ENCODE measurements at regions not wholly inside any gene's neighbourhood (a gene's known extent, or its start where the extent isn't known, plus 50 kb on each side); places are given as distances from the start of the nearest gene placed in this dataset.

DNA sequence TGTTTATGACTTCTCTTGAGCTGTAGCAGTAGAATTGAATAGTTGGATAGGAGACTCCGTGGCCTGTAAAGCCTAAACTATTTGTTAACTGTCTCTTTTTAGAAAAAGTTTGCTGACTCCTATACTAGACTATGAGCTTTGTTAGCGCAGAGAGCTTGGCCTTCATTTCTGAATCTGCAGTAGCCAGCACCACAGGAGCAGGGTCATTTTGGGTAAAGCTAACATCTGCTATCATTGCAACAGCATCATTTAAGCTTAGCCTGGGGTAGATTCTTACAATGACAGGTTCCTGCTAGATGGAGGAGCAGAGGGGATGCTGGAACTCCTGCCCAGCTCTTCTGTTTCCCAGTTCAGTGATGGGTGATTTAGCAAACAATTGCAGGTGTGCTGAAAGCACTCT is 133.7 kb upstream of the ASTN2 start:
- WGBS, 5 donors = 88 to 93% (median 92%) methylated on average over 2 of the region's 2 CpGs
- no peaks in the 10 kb centered on the region for H3K36me3 ChIP-seq
- intact Hi-C loops (cut with DNase I; ENCODE audit: low total_unique reads) = no loop called here
- no peaks in the 10 kb centered on the region for H3K9me3 ChIP-seq
- TF ChIP-seq POLR2A (IDR thresholded peaks at IDR 0.05) (no peak), EP300 (IDR thresholded peaks at IDR 0.05) (no peak), POLR2AphosphoS5 (IDR thresholded peaks at IDR 0.05) (no peak)
- TF ChIP-seq, protein P1, sequence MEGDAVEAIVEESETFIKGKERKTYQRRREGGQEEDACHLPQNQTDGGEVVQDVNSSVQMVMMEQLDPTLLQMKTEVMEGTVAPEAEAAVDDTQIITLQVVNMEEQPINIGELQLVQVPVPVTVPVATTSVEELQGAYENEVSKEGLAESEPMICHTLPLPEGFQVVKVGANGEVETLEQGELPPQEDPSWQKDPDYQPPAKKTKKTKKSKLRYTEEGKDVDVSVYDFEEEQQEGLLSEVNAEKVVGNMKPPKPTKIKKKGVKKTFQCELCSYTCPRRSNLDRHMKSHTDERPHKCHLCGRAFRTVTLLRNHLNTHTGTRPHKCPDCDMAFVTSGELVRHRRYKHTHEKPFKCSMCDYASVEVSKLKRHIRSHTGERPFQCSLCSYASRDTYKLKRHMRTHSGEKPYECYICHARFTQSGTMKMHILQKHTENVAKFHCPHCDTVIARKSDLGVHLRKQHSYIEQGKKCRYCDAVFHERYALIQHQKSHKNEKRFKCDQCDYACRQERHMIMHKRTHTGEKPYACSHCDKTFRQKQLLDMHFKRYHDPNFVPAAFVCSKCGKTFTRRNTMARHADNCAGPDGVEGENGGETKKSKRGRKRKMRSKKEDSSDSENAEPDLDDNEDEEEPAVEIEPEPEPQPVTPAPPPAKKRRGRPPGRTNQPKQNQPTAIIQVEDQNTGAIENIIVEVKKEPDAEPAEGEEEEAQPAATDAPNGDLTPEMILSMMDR (IDR thresholded peaks at IDR 0.05) = no peak
- no peak for DNase-seq
- peak overlapping the region in 1 of 5 donors; percentile 79 for H3K27ac ChIP-seq
- H3K27me3 ChIP-seq = no peaks in the 10 kb centered on the region
- H3K4me1 ChIP-seq = peaks cover 0 to 7% (median 1%) of the 10 kb centered on the region in 4 donors
- H3K4me3 ChIP-seq = no peak overlapping the region

DNA sequence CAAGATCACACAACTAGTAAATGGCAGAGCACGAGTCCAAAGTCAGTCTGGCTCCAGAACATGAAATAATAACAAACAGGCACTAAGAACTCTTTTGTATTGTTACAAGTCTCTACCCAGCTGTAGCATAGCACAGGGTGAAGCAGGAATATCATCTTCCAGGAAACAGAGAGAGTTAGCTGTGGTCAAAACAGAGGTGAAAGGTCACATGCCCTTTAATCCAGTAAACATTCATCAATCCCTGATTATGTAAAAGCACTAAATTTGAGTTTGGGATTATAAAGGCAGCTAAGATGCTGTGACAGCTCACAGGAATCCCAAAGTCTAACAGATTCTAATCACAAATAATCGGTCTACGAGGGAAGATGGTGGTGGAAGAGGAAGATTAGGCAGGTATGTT is 133.0 kb upstream of the ASTN2 start:
- Histone ChIP-seq H3K36me3 (no peaks in the 10 kb centered on the region), H3K27me3 (no peaks in the 10 kb centered on the region), H3K9me3 (no peaks in the 10 kb centered on the region), H3K4me1 (peaks cover 0 to 7% (median 1%) of the 10 kb centered on the region in 4 donors), H3K27ac (peak overlapping the region in 3 of 5 donors; percentile 50 to 82 (median 79)), H3K4me3 (no peak overlapping the region)
- DNase-seq = no peak
- intact Hi-C loops (cut with DNase I; ENCODE audit: low total_unique reads) = no loop called here
- 62 to 69% (median 66%) methylated on average over 3 of the region's 3 CpGs for WGBS, 5 donors
- TF ChIP-seq POLR2AphosphoS5 (IDR thresholded peaks at IDR 0.05) (no peak), POLR2A (IDR thresholded peaks at IDR 0.05) (no peak), EP300 (IDR thresholded peaks at IDR 0.05) (no peak)
- TF ChIP-seq, protein P1 (IDR thresholded peaks at IDR 0.05) = no peak

DNA sequence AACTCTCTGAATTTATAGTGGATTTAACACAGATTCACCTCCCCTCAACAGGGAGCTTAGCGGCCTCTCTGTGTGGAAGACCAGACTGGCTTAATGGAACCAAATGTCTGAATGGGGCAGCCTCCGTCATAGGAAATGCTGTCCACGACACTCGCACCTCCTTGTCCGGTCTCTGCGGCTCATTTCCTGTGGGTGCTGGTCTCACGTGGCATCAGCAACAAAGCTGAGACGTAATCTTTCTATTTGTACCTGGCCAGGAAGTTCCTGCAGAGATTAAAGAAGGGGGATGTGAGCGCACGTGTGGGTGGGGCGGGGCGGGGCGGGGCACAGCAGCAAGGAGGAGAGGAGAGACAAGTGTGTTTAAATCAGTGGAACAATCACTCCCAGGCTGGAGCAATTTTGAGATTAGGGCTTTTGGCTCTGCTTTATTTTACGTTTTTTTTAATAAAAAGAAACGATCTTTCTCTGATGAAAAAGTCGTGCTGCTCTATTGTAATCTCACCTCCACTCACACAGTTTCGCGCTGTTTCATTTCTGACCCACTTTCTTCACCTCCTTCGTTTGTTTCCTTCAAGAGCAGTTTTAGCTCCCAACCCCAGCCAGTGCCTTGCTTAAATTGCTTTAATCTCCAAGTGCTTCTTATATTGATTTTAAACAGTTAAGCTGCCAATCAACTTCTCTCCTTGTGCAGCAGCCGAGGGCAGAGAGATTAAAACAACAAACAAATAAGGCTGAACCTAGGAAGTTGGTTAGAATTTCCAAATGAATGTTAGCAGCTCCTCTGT is 132.2 kb upstream of the ASTN2 start:
- peak overlapping the region; percentile 50 to 82 (median 74) for H3K27ac ChIP-seq
- peak; percentile 60 to 88 for DNase-seq
- 9 to 22% (median 18%) methylated on average over 20 of the region's 20 CpGs for WGBS, 5 donors
- H3K36me3 ChIP-seq = no peaks in the 10 kb centered on the region
- peaks cover 0 to 7% (median 1%) of the 10 kb centered on the region in 4 donors for H3K4me1 ChIP-seq
- no peaks in the 10 kb centered on the region for H3K9me3 ChIP-seq
- TF ChIP-seq POLR2AphosphoS5 (IDR thresholded peaks at IDR 0.05) (peak; percentile 10 to 58 (median 30)), POLR2A (IDR thresholded peaks at IDR 0.05) (no peak), EP300 (IDR thresholded peaks at IDR 0.05) (no peak)
- intact Hi-C loops (cut with DNase I; ENCODE audit: low total_unique reads) = no loop called here
- no peaks in the 10 kb centered on the region for H3K27me3 ChIP-seq
- peak overlapping the region; percentile 11 to 23 (median 19) for H3K4me3 ChIP-seq

DNA sequence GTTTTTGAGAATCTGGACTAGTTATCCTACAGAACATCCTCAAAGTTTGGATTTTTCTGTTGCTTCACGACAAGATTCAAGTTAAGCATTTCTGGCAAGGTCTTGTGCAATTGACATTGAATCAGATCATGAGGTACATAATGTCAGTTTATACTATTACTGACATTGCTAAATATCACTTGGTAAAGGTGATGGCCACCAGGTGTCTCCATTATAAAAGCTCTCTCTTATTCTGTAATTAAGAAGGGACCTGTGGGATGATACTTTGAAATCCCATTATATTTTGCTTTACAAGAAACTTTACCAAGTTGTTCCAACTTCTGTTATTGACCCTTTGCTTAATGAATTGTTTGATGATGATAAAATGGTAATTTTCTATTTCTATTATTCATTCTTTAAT is 131.0 kb upstream of the ASTN2 start:
- intact Hi-C loops (cut with DNase I; ENCODE audit: low total_unique reads) = no loop called here
- H3K4me1 ChIP-seq = peaks cover 0 to 7% (median 1%) of the 10 kb centered on the region in 4 donors
- 85 to 91% (median 89%) methylated on average over 1 of the region's 1 CpG for WGBS, 5 donors
- no peak overlapping the region for H3K4me3 ChIP-seq
- no peaks in the 10 kb centered on the region for H3K36me3 ChIP-seq
- no peak for DNase-seq
- H3K9me3 ChIP-seq = no peaks in the 10 kb centered on the region
- no peak overlapping the region for H3K27ac ChIP-seq
- H3K27me3 ChIP-seq = no peaks in the 10 kb centered on the region
- TF ChIP-seq, protein P1 (IDR thresholded peaks at IDR 0.05) = no peak
- TF ChIP-seq POLR2A (IDR thresholded peaks at IDR 0.05) (no peak), POLR2AphosphoS5 (IDR thresholded peaks at IDR 0.05) (no peak), EP300 (IDR thresholded peaks at IDR 0.05) (no peak)

DNA sequence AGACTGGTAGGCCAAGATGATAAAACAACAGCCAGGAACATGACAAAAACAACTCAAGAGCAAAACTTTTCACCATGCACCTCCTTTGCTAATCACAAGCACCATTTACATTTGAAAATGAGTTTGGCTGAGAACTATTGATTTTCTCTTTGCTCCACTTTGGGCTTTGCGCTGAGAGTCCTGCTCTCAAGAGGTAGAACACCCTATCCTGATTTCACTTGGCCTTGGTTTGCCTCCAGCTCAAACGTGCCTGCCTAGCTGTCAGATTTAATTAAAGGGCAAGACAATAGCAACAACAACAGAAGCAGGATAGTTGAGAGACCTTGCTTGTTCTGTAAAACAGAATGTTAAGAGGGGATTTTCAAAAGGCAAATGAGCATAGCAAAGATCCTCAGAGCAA is 128.2 kb upstream of the ASTN2 start:
- no peaks in the 10 kb centered on the region for H3K27me3 ChIP-seq
- TF ChIP-seq POLR2AphosphoS5 (IDR thresholded peaks at IDR 0.05) (no peak), EP300 (IDR thresholded peaks at IDR 0.05) (no peak), POLR2A (IDR thresholded peaks at IDR 0.05) (no peak)
- TF ChIP-seq, protein P1 (IDR thresholded peaks at IDR 0.05) = no peak
- H3K4me3 ChIP-seq = no peak overlapping the region
- no peaks in the 10 kb centered on the region for H3K9me3 ChIP-seq
- WGBS, 5 donors = 18 to 45% (median 29%) methylated on average over 2 of the region's 2 CpGs
- H3K27ac ChIP-seq = no peak overlapping the region
- H3K36me3 ChIP-seq = no peaks in the 10 kb centered on the region
- intact Hi-C loops (cut with DNase I; ENCODE audit: low total_unique reads) = no loop called here
- peaks cover 0 to 7% (median 1%) of the 10 kb centered on the region in 4 donors for H3K4me1 ChIP-seq
- no peak for DNase-seq

Measured in stomach (tissue), 8 donors.